Osteocyte (in vitro differentiated cells): ENCODE measurements at regions not wholly inside any gene's neighbourhood (a gene's known extent, or its start where the extent isn't known, plus 50 kb on each side); places are given as distances from the start of the nearest gene placed in this dataset.
"Not testable (repeated sequence)": the region's sequence is repeated elsewhere in the genome, so short reads cannot be mapped to it uniquely, and the experiment has no call there.

Source experiments
- DNase-seq: peaks from one replicate; pipeline ENCODE4 v3.0.0; 2021; ENCODE audit warnings: mixed read lengths; ENCODE audit not compliant: unreplicated experiment; ENCODE audit errors: extremely low spot score
- H3K27ac Mint-ChIP-seq: one replicate; pipeline ENCODE4 v1.8.0; 2021; ENCODE audit warnings: mild to moderate bottlenecking, mixed read lengths; ENCODE audit not compliant: unreplicated experiment
- H3K27me3 Mint-ChIP-seq: one replicate; pipeline ENCODE4 v1.8.0; 2021; ENCODE audit warnings: mixed read lengths; ENCODE audit not compliant: unreplicated experiment
- H3K36me3 Mint-ChIP-seq: one replicate; pipeline ENCODE4 v1.8.0; 2021; ENCODE audit warnings: mixed read lengths; ENCODE audit not compliant: unreplicated experiment
- H3K4me1 Mint-ChIP-seq: one replicate; pipeline ENCODE4 v1.8.0; 2021; ENCODE audit warnings: mixed read lengths; ENCODE audit not compliant: unreplicated experiment
- H3K4me3 Mint-ChIP-seq: one replicate; pipeline ENCODE4 v1.8.0; 2021; ENCODE audit warnings: mild to moderate bottlenecking, moderate library complexity, mixed read lengths; ENCODE audit not compliant: unreplicated experiment
- H3K9me3 Mint-ChIP-seq: one replicate; pipeline ENCODE4 v1.8.0; 2021; ENCODE audit warnings: mixed read lengths; ENCODE audit not compliant: unreplicated experiment
- TF ChIP-seq, protein P1 (sequence below): fragments of 200-600 bp; sonication (generic); IDR thresholded peaks from 2 replicates; pipeline ENCODE4 v1.5.0; 2021; ENCODE audit warnings: antibody characterized with exemption, mild to moderate bottlenecking, moderate library complexity

DNA sequence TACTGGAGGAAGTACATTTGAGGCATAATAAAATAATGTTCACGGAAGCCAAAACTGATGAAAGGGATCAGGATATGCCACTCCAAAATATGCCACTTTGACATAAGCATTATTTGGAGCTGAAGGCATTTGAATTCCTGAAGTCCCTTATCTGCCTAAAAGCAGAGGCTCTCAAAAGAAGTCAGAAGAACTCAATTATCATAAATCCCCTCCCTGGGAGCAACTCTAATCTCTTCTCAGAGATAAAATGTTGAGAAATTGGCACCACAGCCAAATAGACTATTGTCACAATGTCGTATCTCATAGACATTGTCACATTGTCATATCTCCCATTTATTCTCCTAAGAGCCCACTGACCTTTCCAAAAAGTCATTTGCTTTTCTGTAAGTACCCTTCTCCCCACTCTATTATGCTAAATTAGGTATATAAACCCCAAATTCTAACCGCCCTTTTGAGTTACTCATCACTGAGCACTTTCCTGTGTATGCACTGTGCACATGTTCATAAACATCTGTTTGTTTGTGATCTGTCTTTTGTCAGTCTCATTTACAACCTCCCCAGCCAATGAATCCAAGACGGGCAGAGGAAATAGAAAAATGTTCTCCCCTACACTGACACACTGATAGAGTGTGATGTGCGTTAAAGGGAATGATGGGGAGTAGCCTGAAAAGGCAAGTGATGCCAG is 78.5 kb upstream of the NAF1 start:
- Mint-ChIP-seq H3K4me3 (no peak overlapping the region), H3K27me3 (peaks cover 5% of the 10 kb centered on the region), H3K4me1 (no peaks in the 10 kb centered on the region), H3K36me3 (no peaks in the 10 kb centered on the region), H3K9me3 (no peaks in the 10 kb centered on the region), H3K27ac (no peak overlapping the region)
- DNase-seq, result no peak
- TF ChIP-seq, protein P1, sequence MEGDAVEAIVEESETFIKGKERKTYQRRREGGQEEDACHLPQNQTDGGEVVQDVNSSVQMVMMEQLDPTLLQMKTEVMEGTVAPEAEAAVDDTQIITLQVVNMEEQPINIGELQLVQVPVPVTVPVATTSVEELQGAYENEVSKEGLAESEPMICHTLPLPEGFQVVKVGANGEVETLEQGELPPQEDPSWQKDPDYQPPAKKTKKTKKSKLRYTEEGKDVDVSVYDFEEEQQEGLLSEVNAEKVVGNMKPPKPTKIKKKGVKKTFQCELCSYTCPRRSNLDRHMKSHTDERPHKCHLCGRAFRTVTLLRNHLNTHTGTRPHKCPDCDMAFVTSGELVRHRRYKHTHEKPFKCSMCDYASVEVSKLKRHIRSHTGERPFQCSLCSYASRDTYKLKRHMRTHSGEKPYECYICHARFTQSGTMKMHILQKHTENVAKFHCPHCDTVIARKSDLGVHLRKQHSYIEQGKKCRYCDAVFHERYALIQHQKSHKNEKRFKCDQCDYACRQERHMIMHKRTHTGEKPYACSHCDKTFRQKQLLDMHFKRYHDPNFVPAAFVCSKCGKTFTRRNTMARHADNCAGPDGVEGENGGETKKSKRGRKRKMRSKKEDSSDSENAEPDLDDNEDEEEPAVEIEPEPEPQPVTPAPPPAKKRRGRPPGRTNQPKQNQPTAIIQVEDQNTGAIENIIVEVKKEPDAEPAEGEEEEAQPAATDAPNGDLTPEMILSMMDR, result no peak

DNA sequence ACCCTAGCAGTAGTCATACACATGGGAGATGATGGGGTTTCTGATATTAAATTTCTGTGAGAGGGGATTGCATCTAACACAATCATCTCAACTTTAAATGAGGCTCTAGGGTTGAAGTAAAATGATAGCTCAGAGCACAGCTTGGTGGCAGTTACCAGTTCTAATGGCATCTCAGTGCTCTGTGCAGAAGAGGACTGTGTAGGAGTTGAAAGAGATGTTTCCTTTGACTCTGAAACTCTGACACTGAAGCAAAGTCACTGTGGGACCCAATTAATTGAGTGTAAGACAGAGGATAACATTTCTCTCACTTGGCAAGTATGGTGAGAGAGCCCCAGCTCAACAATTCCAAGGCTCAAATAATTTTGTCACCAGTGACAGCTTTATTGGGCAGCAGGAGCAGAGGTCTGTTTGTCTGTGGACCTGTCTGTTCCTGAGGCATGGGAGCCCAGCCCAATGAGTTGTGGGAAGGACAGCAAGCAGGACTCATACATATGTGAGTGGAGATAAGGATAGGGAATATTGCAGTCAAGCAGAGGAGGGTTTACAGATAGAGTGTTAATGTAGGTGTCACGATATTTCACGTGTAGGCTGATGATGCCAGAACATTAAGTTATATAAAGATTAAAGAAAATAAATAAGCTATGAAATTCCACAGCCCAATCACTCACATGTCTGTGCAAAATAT is 76.7 kb upstream of the NAF1 start:
- TF ChIP-seq, protein P1, result no peak
- Mint-ChIP-seq H3K4me3 (no peak overlapping the region), H3K27me3 (peaks cover 5% of the 10 kb centered on the region), H3K4me1 (no peaks in the 10 kb centered on the region), H3K36me3 (no peaks in the 10 kb centered on the region), H3K9me3 (no peaks in the 10 kb centered on the region), H3K27ac (no peak overlapping the region)
- DNase-seq, result no peak

DNA sequence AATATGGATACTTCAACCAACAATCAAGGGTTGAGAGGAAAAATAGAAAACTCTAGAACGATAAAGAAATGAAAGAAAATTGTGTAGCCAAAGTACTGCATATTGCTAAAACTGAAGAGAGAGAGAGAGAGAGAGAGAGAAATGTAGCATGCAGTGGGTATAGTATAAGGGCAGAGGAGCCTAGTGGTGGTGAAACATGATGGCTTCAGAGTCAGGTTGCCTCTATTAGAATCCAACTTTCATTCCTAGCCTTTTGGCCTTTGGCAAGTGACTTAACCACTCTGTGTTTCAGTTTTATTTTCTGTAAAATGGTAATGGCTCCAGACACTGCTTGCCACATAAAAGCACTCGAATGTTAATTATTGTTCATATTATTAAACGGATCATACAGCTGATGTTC is 71.2 kb upstream of the NAF1 start:
- Mint-ChIP-seq H3K36me3 (no peaks in the 10 kb centered on the region), H3K4me3 (no peak overlapping the region), H3K9me3 (peaks cover 11% of the 10 kb centered on the region), H3K27me3 (no peaks in the 10 kb centered on the region), H3K4me1 (no peaks in the 10 kb centered on the region), H3K27ac (no peak overlapping the region)
- DNase-seq, result no peak
- TF ChIP-seq, protein P1, result no peak

DNA sequence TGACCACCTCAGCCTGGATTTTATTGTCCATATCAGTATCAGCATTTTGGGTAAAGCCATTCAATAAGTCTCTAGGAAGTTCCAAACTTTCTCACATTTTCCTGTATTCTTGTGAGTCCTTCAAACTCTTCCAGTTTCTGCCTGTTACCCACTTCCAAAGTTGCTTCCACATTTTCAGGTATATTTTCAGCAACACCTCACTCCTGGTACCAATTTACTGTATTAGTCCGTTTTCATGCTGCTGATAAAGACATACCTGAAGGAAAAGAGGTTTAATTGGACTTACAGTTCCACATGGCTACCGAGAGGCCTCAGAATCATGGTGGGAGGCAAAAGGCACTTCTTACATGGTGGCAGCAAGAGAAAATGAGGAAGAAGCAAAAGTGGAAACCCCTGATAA is 69.7 kb upstream of the NAF1 start:
- not testable (repeated sequence) for H3K36me3 Mint-ChIP-seq, DNase-seq, H3K4me3 Mint-ChIP-seq, H3K27ac Mint-ChIP-seq, H3K27me3 Mint-ChIP-seq, H3K4me1 Mint-ChIP-seq
- peaks cover 11% of the 10 kb centered on the region for H3K9me3 Mint-ChIP-seq

DNA sequence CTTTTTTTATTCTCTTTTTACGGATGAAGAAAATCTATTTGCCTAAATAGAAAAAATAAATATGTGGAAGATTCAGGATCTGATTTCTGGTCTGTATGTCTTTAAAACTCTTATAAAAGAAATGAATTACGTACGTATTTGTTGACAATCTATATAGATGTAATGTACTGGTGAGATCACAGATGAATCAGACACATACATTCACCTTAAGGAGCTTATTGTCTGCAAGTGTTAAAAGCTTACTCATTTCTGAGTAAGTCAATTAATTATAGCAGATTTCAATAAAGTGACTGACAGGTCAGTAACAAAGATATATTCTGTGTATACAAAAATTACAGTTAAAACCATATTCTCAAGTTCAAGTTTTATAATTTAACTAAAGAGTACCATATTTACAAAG is 66.6 kb upstream of the NAF1 start:
- DNase-seq, result no peak
- H3K36me3 Mint-ChIP-seq, result no peaks in the 10 kb centered on the region
- H3K4me1 Mint-ChIP-seq, result no peaks in the 10 kb centered on the region
- TF ChIP-seq, protein P1, result no peak
- H3K27ac Mint-ChIP-seq, result no peak overlapping the region
- peaks cover 14% of the 10 kb centered on the region for H3K9me3 Mint-ChIP-seq
- no peak overlapping the region for H3K4me3 Mint-ChIP-seq
- no peaks in the 10 kb centered on the region for H3K27me3 Mint-ChIP-seq
